GM12892 (cell line): ENCODE measurements at regions not wholly inside any gene's neighbourhood (a gene's known extent, or its start where the extent isn't known, plus 50 kb on each side); places are given as distances from the start of the nearest gene placed in this dataset.

Source experiments
- DNase-seq: peaks from one replicate; pipeline ENCODE4 v3.0.0; 2011; ENCODE audit not compliant: insufficient read length
- FAIRE-seq: peaks from 2 replicates; lab custom pipeline; 2011; peaks lifted over from hg19 to GRCh38; lab: Jason Lieb, UNC
- POLR2A ChIP-seq: IDR thresholded peaks from 2 replicates; pipeline ENCODE4 v1.6.1; 2011; ENCODE audit warnings: low read depth, low read length, control low read depth
- POLR2AphosphoS5 ChIP-seq: IDR thresholded peaks from 2 replicates; pipeline ENCODE4 v1.6.1; 2011; ENCODE audit warnings: low read depth, low read length, control low read depth
- TAF1 ChIP-seq: IDR thresholded peaks from 2 replicates; pipeline ENCODE4 v1.6.1; 2011; ENCODE audit warnings: low read depth, mild to moderate bottlenecking, control low read depth, low read length, borderline replicate concordance

GRCh38 chr6:44007818-44008621 lies 119.2 kb downstream of the MRPL14 start:
- no peak for FAIRE-seq
- no peak for DNase-seq
- no peak for TF ChIP-seq TAF1
- TF ChIP-seq POLR2A: no peak
- no peak for TF ChIP-seq POLR2AphosphoS5

- FAIRE-seq: no peak
- no peak for TF ChIP-seq POLR2A
- no peak for TF ChIP-seq POLR2AphosphoS5
- TF ChIP-seq TAF1: no peak
These were observed 120.4 kb downstream of the MRPL14 start for GRCh38 chr6:44006872-44007303.

GRCh38 chr6:44006123-44006871 lies 121.0 kb downstream of the MRPL14 start:
- DNase-seq: no peak
- no peak for TF ChIP-seq POLR2A
- no peak for TF ChIP-seq TAF1
- no peak for TF ChIP-seq POLR2AphosphoS5
- FAIRE-seq: no peak

More at GRCh38 chr6:44006872-44007303, 120.4 kb downstream of the MRPL14 start:
- DNase-seq: no peak

- no peak for TF ChIP-seq POLR2A
- TF ChIP-seq POLR2AphosphoS5: no peak
- TF ChIP-seq TAF1: no peak
- FAIRE-seq (no peak), DNase-seq (no peak)
These were observed 121.7 kb downstream of the MRPL14 start for GRCh38 chr6:44005507-44005903.

- TF ChIP-seq POLR2AphosphoS5 (no peak), POLR2A (no peak), TAF1 (no peak)
- no peak for FAIRE-seq
- DNase-seq: no peak
These were observed 122.4 kb downstream of the MRPL14 start for GRCh38 chr6:44004625-44005506.

- FAIRE-seq (no peak), DNase-seq (no peak)
- TF ChIP-seq POLR2AphosphoS5 (no peak), POLR2A (no peak), TAF1 (no peak)
These were observed 123.1 kb downstream of the MRPL14 start for GRCh38 chr6:44004136-44004535.

- DNase-seq: peak; percentile 54
- peak; percentile 57 for FAIRE-seq
These were observed 123.7 kb downstream of the MRPL14 start for GRCh38 chr6:44003345-44004061.

GRCh38 chr6:44002593-44003344 lies 124.5 kb downstream of the MRPL14 start:
- no peak for TF ChIP-seq POLR2AphosphoS5
- no peak for TF ChIP-seq TAF1
- TF ChIP-seq POLR2A: no peak
- DNase-seq (peak; percentile 58), FAIRE-seq (no peak)

More at GRCh38 chr6:44003345-44004061, 123.7 kb downstream of the MRPL14 start:
- peak; percentile 47; the same call in 1 of the 2 replicates for TF ChIP-seq POLR2AphosphoS5
- no peak for TF ChIP-seq TAF1
- TF ChIP-seq POLR2A: peak; percentile 62; the same call in 1 of the 2 replicates

- TF ChIP-seq TAF1: no peak
- TF ChIP-seq POLR2AphosphoS5: no peak
- no peak for TF ChIP-seq POLR2A
- no peak for DNase-seq
- no peak for FAIRE-seq
These were observed 125.1 kb downstream of the MRPL14 start for GRCh38 chr6:44002067-44002592.
